ENCODE measurements at regions not wholly inside any gene's neighbourhood (a gene's known extent, or its start where the extent isn't known, plus 50 kb on each side); places are given as distances from the start of the nearest gene placed in this dataset.

- no peaks in the 10 kb centered on the region for H3K9me3 ChIP-seq (ENCODE audit: insufficient read depth, low read length)
- H3K79me2 ChIP-seq (ENCODE audit: insufficient read depth, low read length), result no peaks in the 10 kb centered on the region
- TF ChIP-seq EZH2phosphoT487 (conservative IDR thresholded peaks at IDR 0.05; ENCODE audit: low read length) (no peak), CTCF (IDR thresholded peaks at IDR 0.05; ENCODE audit: insufficient read depth, low read length, poor library complexity, severe bottlenecking) (no peak)
- no peaks in the 10 kb centered on the region for H3K27me3 ChIP-seq (ENCODE audit: low read length)
- H4K20me1 ChIP-seq (ENCODE audit: low read depth, low read length), result no peaks in the 10 kb centered on the region
- no peak overlapping the region for H3K4me3 ChIP-seq (ENCODE audit: insufficient read depth, low read length, poor library complexity, severe bottlenecking)
- H3K36me3 ChIP-seq (ENCODE audit: low read length), result no peaks in the 10 kb centered on the region
- H3F3A ChIP-seq (ENCODE audit: insufficient read depth), result no peaks in the 10 kb centered on the region
- H3K4me2 ChIP-seq (ENCODE audit: low read depth, low read length, poor library complexity, severe bottlenecking), result no peak overlapping the region
- H3K9ac ChIP-seq (ENCODE audit: low read length), result no peak overlapping the region
- H2AFZ ChIP-seq (ENCODE audit: low read depth, low read length, severe bottlenecking), result no peak overlapping the region
- H3K9me2 ChIP-seq (replicated peaks; ENCODE audit: insufficient read depth, low read length), result no peaks in the 10 kb centered on the region; the same call in 1 of the 2 replicates
- H3K27ac ChIP-seq (ENCODE audit: low read depth, low read length), result no peak overlapping the region
Measured at GRCh38 chr11:28463826-28464225, 355.6 kb downstream of the METTL15 start.

GRCh38 chr11:28461846-28462245, 353.7 kb downstream of the METTL15 start:
- Histone ChIP-seq H3K36me3 (ENCODE audit: low read length) (no peaks in the 10 kb centered on the region), H3F3A (ENCODE audit: insufficient read depth) (no peaks in the 10 kb centered on the region), H2AFZ (ENCODE audit: low read depth, low read length, severe bottlenecking) (no peak overlapping the region), H3K27me3 (ENCODE audit: low read length) (no peaks in the 10 kb centered on the region), H3K4me3 (ENCODE audit: insufficient read depth, low read length, poor library complexity, severe bottlenecking) (no peak overlapping the region), H4K20me1 (ENCODE audit: low read depth, low read length) (no peaks in the 10 kb centered on the region), H3K79me2 (ENCODE audit: insufficient read depth, low read length) (no peaks in the 10 kb centered on the region), H3K9me3 (ENCODE audit: insufficient read depth, low read length) (no peaks in the 10 kb centered on the region), H3K27ac (ENCODE audit: low read depth, low read length) (no peak overlapping the region), H3K9ac (ENCODE audit: low read length) (no peak overlapping the region), H3K9me2 (replicated peaks; ENCODE audit: insufficient read depth, low read length) (no peaks in the 10 kb centered on the region), H3K4me2 (ENCODE audit: low read depth, low read length, poor library complexity, severe bottlenecking) (no peak overlapping the region)
- TF ChIP-seq CTCF (IDR thresholded peaks at IDR 0.05; ENCODE audit: insufficient read depth, low read length, poor library complexity, severe bottlenecking) (no peak), EZH2phosphoT487 (conservative IDR thresholded peaks at IDR 0.05; ENCODE audit: low read length) (no peak)

GRCh38 chr11:28461338-28461737, 353.1 kb downstream of the METTL15 start:
- Histone ChIP-seq H3K27me3 (ENCODE audit: low read length) (no peaks in the 10 kb centered on the region), H3K79me2 (ENCODE audit: insufficient read depth, low read length) (no peaks in the 10 kb centered on the region), H4K20me1 (ENCODE audit: low read depth, low read length) (no peaks in the 10 kb centered on the region), H3K27ac (ENCODE audit: low read depth, low read length) (no peak overlapping the region), H3K36me3 (ENCODE audit: low read length) (no peaks in the 10 kb centered on the region), H3K9me2 (replicated peaks; ENCODE audit: insufficient read depth, low read length) (no peaks in the 10 kb centered on the region), H3K4me3 (ENCODE audit: insufficient read depth, low read length, poor library complexity, severe bottlenecking) (no peak overlapping the region), H3F3A (ENCODE audit: insufficient read depth) (no peaks in the 10 kb centered on the region), H3K4me2 (ENCODE audit: low read depth, low read length, poor library complexity, severe bottlenecking) (no peak overlapping the region), H3K9ac (ENCODE audit: low read length) (no peak overlapping the region), H2AFZ (ENCODE audit: low read depth, low read length, severe bottlenecking) (no peak overlapping the region), H3K9me3 (ENCODE audit: insufficient read depth, low read length) (no peaks in the 10 kb centered on the region)
- TF ChIP-seq EZH2phosphoT487 (conservative IDR thresholded peaks at IDR 0.05; ENCODE audit: low read length), result no peak
- no peak for TF ChIP-seq CTCF (IDR thresholded peaks at IDR 0.05; ENCODE audit: insufficient read depth, low read length, poor library complexity, severe bottlenecking)

Measured in SU-DHL-6 (cell line).